ENCODE measurements at regions not wholly inside any gene's neighbourhood (a gene's known extent, or its start where the extent isn't known, plus 50 kb on each side); places are given as distances from the start of the nearest gene placed in this dataset.

GRCh38 chr1:105231378-105231777 is 1481.7 kb downstream of the AMY1C start:
- no peak for TF ChIP-seq CTCF (IDR thresholded peaks at IDR 0.05; ENCODE audit: insufficient read depth, low read length)
- TF ChIP-seq POLR2AphosphoS5 (IDR thresholded peaks at IDR 0.05; ENCODE audit: low read depth), result no peak
- no peak for TF ChIP-seq GABPA (IDR thresholded peaks at IDR 0.05; ENCODE audit: low read depth)
